ENCODE measurements at regions not wholly inside any gene's neighbourhood (a gene's known extent, or its start where the extent isn't known, plus 50 kb on each side); places are given as distances from the start of the nearest gene placed in this dataset.
"Not testable (repeated sequence)": the region's sequence is repeated elsewhere in the genome, so short reads cannot be mapped to it uniquely, and the experiment has no call there.

DNA sequence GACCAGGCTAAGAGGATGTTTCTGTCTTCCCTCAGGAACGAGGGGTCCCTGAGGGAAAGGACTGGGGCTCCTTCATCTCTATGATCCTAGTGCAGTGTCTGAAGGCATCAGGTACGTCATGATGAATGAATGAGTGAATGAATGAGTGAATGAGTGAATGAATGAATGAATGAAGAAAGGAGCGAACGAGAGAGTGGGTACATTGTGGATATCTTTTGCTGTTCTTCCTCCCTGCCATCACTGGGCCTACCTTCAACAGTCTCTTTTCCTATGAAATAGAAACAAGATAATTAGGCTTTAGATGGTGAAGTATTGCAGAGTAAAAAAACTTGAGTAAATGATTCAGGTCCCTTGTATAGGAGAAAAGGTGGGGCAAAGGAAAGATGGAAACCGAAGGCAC, 111.3 kb upstream of the CRHR1 start:
- Mint-ChIP-seq H3K27ac (no peak overlapping the region), H3K36me3 (no peaks in the 10 kb centered on the region)
- TF ChIP-seq, protein P1, sequence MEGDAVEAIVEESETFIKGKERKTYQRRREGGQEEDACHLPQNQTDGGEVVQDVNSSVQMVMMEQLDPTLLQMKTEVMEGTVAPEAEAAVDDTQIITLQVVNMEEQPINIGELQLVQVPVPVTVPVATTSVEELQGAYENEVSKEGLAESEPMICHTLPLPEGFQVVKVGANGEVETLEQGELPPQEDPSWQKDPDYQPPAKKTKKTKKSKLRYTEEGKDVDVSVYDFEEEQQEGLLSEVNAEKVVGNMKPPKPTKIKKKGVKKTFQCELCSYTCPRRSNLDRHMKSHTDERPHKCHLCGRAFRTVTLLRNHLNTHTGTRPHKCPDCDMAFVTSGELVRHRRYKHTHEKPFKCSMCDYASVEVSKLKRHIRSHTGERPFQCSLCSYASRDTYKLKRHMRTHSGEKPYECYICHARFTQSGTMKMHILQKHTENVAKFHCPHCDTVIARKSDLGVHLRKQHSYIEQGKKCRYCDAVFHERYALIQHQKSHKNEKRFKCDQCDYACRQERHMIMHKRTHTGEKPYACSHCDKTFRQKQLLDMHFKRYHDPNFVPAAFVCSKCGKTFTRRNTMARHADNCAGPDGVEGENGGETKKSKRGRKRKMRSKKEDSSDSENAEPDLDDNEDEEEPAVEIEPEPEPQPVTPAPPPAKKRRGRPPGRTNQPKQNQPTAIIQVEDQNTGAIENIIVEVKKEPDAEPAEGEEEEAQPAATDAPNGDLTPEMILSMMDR (IDR thresholded peaks at IDR 0.05; ENCODE audit: unreplicated experiment) = no peak

DNA sequence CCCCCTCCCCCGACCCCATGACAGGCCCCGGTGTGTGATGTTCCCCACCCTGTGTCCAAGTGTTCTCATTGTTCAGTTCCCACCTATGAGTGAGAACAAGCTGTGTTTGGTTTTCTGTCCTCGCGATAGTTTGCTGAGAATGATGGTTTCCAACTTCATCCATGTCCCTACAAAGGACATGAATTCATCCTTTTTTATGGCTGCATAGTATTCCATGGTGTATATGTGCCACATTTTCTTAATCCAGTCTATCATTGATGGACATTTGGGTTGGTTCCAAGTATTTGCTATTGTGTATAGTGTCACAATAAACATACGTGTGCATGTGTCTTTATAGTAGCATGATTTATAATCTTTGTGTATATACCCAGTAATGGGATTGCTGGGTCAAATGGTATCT, 110.4 kb upstream of the CRHR1 start:
- DNase-seq (ENCODE audit: low spot score in 2 of 2, unreplicated experiment in 2 of 2); H3K36me3 Mint-ChIP-seq; H3K4me1 Mint-ChIP-seq; H3K27ac Mint-ChIP-seq; H3K9me3 Mint-ChIP-seq; H3K4me3 Mint-ChIP-seq: not testable (repeated sequence)
- peaks cover 26% of the 10 kb centered on the region for H3K27me3 Mint-ChIP-seq (ENCODE audit: low read depth)

More for the DNA sequence above, 111.3 kb upstream of the CRHR1 start:
- no peak overlapping the region for H3K4me3 Mint-ChIP-seq
- no peak for DNase-seq (ENCODE audit: low spot score in 2 of 2, unreplicated experiment in 2 of 2)
- H3K9me3 Mint-ChIP-seq = peaks cover 5% of the 10 kb centered on the region
- peaks cover 29% of the 10 kb centered on the region for H3K27me3 Mint-ChIP-seq (ENCODE audit: low read depth)
- H3K4me1 Mint-ChIP-seq = no peaks in the 10 kb centered on the region

DNA sequence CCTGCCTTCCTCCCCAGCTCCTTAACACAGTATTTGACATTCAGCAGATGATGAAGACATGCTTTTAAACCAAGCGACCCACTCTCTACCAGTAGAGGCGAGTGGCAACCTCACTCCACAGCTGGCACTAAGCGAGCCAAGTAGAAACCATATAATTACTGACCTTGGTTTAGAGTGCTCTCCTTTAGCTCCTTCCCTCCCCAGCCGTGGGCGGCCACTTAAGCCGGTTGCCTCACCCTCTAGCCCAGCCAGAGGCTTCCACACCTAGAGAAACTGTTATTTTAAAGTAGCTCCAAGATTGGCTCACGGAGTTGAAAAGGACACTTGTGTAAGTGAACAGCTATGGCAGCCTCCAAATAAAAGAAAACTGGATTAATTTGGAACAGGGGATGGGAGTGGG, 109.1 kb upstream of the CRHR1 start:
- no peak for DNase-seq (ENCODE audit: low spot score in 2 of 2, unreplicated experiment in 2 of 2)
- no peaks in the 10 kb centered on the region for H3K4me1 Mint-ChIP-seq
- no peak overlapping the region for H3K27ac Mint-ChIP-seq
- TF ChIP-seq, protein P1 (IDR thresholded peaks at IDR 0.05; ENCODE audit: unreplicated experiment) = no peak
- peaks cover 29% of the 10 kb centered on the region for H3K27me3 Mint-ChIP-seq (ENCODE audit: low read depth)
- no peaks in the 10 kb centered on the region for H3K36me3 Mint-ChIP-seq
- H3K4me3 Mint-ChIP-seq = no peak overlapping the region
- peaks cover 11% of the 10 kb centered on the region for H3K9me3 Mint-ChIP-seq

DNA sequence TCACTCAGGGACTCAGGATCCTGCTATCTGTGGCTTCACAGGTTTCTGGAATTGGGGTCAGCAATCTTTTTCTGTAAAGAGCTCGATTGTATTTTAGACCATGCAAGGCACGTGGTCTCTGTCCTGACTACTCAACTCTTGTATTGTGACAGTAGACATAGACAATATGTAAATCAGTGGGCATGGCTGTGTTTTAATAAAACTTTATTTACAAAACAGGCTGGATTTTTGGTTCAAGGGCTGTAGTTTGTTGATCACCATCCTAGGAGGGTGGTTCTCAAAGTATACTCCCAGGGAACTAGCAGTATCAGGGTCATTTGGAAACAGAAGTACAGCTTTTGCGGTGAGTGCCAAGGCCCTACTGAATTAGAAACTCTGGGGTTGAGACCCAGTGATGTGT, 108.2 kb upstream of the CRHR1 start:
- H3K27ac Mint-ChIP-seq = no peak overlapping the region
- no peak for DNase-seq (ENCODE audit: low spot score in 2 of 2, unreplicated experiment in 2 of 2)
- H3K36me3 Mint-ChIP-seq = no peaks in the 10 kb centered on the region
- H3K4me3 Mint-ChIP-seq = no peak overlapping the region
- no peaks in the 10 kb centered on the region for H3K4me1 Mint-ChIP-seq
- TF ChIP-seq, protein P1 (IDR thresholded peaks at IDR 0.05; ENCODE audit: unreplicated experiment) = no peak
- peaks cover 11% of the 10 kb centered on the region for H3K9me3 Mint-ChIP-seq
- peaks cover 26% of the 10 kb centered on the region for H3K27me3 Mint-ChIP-seq (ENCODE audit: low read depth)

DNA sequence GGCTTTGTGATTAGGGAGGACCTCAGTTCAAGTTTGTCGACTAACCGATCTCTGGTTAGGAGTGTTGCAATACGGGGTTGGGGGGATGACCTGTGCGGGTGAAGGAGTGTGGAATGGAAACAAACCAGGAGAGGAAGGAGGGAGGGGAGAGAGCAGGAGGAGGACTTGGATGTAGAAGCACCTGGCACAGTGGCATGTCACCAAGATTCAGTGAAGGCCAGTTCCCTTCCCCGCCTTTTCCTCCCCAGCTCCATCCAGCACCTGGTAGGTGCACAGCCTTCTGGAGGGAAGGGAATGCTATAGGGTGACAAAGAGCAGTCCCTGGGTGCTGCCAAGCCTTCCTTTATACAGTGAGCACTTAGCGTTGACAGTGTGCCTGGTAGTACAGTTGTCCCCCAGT, 107.4 kb upstream of the CRHR1 start:
- Mint-ChIP-seq H3K4me1 (no peaks in the 10 kb centered on the region), H3K4me3 (no peak overlapping the region), H3K27me3 (ENCODE audit: low read depth) (peaks cover 31% of the 10 kb centered on the region), H3K27ac (no peak overlapping the region), H3K9me3 (peaks cover 11% of the 10 kb centered on the region), H3K36me3 (no peaks in the 10 kb centered on the region)
- TF ChIP-seq, protein P1 (IDR thresholded peaks at IDR 0.05; ENCODE audit: unreplicated experiment) = no peak
- DNase-seq (ENCODE audit: low spot score in 2 of 2, unreplicated experiment in 2 of 2) = no peak

DNA sequence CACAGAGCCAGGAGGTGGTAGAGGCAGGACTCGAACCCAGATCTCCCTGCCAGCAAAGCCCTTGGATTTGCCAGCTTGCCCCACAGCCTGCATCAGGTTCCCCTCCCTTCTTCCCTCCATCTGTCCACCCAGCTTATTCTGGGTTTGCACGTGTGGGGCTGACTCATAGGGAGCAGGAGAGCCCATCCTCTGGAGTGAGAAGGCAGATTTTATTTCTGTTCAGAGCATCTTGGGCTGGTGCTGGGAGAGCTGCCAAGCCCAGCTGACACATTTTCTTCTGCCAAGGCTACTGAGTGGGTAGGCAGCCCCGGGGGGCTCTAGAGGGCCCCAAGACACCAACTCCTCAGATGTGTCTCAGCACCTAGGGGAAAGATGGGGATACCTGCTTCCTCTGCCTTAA, 106.3 kb upstream of the CRHR1 start:
- H3K4me3 Mint-ChIP-seq = no peak overlapping the region
- H3K27ac Mint-ChIP-seq = no peak overlapping the region
- no peak for DNase-seq (ENCODE audit: low spot score in 2 of 2, unreplicated experiment in 2 of 2)
- peaks cover 33% of the 10 kb centered on the region for H3K27me3 Mint-ChIP-seq (ENCODE audit: low read depth)
- no peaks in the 10 kb centered on the region for H3K36me3 Mint-ChIP-seq
- peaks cover 11% of the 10 kb centered on the region for H3K9me3 Mint-ChIP-seq
- H3K4me1 Mint-ChIP-seq = no peaks in the 10 kb centered on the region
- TF ChIP-seq, protein P1 (IDR thresholded peaks at IDR 0.05; ENCODE audit: unreplicated experiment) = no peak

Data from mesothelial cell of epicardium (in vitro differentiated cells).